Stimulated activated CD4-positive, alpha-beta T cell treated with anti-CD3 and anti-CD28 coated beads, Interleukin-2, amount 100 ng/mL, for 4 hours (primary cell): ENCODE measurements at regions not wholly inside any gene's neighbourhood (a gene's known extent, or its start where the extent isn't known, plus 50 kb on each side); places are given as distances from the start of the nearest gene placed in this dataset.

Experiments used
- DNase-seq: peaks from one replicate; pipeline ENCODE4 v3.0.0-alpha.2; 2020; ENCODE audit warnings: low read depth

DNA sequence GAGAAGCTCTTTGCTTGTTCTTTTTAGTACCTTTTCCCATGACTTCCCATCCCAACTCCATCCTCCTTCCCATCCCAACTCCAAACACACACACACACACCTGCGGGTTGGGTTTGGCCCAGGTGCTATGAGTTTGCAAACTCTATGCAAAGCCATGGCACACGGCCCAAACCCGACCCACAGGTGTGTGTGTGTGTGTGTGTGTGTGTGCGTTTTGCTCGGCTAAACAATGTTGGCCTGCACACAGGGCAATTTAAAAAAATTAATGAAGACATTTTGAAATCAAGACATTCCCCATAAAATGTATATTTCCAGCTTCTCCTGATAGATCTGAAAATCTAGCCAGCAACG is 103.7 kb upstream of the TLE3 start:
- no peak for DNase-seq

DNA sequence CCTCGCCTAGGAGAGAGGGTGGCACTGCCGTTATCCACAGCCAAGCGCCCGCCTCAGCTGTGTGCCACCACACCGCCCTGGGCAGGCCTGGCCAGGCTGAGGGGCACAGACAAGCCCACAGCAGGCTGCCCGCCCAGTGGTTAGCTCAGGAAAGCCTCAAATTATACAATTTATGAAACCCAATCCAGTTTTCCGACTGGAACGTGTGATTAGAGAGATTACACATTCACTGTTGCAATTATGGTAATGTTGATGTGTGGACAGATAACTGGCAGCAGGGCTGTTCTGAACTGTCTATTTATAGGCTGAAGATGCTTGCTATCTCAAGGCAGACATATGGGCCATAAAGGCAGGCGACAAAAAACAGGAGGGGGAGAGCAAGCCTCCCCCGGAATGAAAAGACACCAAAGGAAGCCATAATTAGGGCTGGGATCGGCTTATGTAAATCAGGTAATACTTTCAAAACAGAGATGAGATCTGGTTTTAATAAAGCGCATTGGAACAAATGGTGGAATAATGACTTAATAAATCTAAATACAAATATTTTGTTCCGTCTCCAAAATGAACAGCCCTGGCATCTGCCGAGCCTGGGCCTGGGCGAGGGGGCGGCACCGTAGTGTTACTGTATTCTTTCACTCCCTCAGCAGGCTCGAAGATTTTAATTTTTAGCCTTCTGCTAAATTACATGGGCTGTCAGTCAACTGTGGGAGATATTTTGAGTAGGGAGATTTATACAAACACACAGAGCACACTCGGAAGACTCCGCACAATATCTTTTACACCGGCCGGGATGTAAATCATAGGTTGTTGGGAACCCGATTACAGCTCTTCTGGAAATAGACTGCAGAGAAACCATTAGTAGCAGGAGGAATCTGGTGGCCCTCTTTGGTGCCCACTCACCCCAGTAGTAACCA is 103.1 kb upstream of the TLE3 start:
- DNase-seq: no peak

DNA sequence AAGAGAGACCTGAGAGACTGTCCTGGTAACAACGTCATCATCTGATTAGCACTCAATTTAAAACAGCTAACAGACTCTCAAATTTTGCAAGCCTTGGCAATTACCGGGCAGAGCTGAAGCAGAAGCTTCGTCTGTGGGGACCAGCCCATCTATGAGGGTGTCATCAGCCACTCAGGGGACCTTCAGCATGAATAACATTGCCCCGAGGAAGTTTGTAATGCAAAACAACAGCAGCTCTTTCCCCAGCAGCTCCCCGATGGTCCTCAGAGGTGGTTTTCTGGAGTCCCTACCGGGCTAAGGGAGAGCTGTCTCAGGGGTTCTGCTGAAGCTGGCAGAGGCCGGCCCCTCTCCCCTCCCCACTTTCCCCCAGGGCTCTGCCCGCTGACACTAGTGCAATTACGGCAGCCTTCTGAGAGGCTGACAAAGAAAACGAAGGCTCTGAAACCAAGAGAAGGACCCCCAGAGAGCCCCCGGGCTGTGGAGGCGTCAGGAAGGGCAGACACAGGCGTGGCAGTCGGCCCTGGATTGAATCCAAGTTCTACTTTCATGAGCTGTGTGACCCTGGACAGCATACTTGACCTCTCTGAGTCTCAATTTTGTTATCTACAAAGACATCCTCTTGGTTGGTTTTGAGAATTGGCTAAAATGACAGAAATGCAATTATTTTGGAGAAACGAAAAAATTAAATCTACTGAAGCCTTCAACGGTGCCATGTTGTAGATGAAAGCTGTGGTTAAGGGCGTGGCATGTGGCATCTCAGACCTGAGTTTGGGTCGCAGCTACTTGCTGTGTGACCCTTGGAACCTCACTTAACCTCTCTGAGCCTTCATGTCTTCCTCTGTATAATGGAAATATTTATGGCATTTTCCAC is 102.1 kb upstream of the TLE3 start:
- DNase-seq: no peak

DNA sequence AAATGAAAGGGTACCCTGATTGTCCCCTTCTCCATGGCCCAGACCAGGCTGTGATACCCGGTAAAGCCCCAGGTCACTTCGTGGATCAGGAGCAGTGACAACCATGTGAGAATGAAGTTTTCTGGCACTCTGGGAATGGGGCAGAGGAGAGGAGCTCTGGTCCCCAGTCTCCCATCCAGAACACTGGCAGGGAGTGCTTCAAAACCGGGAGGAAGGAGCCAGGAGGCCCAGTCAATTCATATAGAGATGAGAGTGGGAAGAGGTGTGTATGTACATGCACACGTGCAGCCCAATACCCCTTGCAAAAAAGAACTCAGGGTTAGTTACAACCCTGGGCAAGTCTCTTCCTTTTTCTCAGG is 101.4 kb upstream of the TLE3 start:
- no peak for DNase-seq

DNA sequence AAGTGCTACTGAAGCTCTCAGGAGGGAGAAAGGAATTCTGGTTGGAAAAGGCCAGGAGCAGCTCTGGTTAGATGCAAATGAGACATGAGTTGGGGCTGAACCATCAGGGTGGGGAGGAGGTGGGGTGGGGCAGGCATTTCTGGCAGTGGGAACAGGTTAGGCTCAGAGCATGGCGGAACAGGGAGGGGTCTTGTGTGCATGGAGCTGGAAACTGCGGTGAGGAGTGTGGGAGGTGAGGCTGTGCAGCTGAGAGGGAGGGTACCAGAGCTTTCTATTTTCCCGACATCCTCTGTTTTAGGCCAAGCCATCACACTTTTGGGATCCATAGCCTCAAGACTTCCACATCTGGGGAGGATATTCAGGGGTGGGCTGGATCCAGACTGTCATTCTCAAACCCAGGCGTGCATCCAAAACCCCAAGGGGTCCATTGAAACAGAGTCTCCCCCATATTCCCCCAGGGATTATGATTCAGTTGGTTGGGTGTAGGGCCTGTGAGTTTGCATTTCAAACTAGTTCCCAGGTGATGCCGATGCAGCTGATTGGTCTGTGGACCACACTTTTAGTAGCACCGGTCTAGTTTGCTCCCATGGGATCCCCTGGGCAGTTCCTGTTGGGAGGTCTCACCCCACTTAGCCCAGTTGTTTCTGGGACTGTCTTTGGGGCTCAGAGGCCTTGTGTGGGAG is 100.9 kb upstream of the TLE3 start:
- no peak for DNase-seq

DNA sequence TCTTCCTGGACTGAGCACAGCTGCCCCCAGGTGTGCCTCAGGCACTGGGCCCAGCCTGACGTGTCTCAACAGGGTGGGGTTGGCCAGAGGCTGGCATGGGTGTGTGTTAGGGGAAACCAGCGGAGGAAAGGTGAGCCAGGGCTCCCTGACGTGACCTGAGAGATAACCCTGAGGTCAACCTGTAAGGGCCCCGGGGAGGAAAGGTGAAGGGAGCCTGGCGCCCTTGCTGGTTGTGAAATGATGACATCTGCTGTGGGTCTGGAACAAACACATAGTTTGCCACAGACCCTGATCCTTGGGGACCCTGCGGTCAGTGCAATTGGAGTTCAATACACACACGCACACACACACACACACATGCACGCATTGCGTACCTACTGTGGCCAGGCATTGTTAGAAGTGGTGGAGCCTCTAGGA is 100.2 kb upstream of the TLE3 start:
- DNase-seq: no peak

DNA sequence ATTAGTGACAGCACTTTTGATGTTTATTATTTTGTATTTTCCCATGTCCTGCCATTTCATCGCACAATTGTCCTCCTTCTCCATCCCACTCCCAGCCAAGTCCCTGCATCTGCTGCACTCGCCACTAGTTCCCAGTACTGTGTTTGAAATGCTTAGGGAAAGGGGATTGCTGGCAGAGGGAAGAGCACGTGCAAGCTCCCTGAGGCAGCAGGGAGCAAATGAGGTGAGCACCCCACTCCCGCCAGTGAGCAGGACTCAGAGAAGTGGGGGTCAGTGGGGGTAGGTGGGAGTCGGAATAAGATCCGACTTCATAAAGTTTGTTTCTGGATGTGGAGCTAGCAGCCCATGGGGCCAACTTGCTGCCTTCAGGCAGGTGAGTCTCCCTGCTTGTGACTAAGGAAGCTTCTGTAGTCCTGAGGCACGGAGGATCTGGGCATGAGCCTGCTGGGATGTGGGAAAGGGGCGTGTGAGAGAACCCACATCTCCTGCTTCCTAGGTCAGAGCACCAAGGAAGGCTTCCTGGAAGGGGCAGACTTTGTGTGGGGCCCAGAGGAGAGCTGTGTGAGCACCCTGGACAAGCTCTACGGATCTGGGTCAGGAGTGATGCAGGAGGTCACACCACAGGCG is 99.7 kb upstream of the TLE3 start:
- no peak for DNase-seq

DNA sequence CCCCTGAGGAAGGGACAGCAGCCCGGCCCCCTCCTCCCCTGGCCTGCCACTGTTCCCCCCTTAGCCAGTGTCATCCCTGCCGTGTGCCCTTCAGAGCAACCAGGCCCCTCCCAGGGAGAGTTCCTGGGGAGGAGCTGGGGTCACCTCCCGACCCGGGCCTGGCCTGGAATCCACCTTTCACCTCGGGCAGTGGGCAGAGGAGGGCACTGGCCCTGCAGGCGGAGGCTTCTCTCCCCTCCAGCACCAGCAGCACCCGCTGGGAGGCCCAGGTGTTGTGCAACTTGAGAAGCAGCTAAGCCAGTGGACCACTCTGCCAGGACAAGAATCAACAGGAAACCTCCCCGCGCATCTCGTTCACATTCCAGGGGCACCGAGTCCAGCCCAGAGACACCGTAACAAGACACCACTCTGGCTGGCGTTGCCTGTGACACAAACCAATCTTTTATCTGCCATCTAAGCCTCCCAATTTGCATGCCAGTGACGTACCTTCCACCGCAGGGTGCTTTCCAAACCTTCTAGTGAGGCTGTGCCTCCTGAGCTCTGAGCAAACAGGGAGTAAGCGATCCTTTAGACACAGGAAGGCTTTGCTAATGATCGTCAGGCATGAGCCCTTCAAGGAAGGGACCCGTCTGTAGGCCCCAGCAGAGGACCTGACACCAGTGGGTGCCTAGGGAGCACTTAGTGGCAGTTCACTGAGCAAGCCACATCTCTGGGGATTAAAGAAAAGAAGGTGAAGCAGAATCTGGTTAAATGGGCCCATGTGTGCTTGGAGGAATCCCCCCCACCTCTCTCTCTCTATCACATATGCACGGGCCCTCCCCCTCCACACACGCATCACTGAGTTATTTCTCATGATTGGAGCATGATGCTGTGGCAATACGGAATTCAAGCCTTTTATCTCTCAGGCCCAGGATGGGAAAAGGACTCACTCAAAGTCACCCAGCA is 98.9 kb upstream of the TLE3 start:
- peak; percentile 16 for DNase-seq

DNA sequence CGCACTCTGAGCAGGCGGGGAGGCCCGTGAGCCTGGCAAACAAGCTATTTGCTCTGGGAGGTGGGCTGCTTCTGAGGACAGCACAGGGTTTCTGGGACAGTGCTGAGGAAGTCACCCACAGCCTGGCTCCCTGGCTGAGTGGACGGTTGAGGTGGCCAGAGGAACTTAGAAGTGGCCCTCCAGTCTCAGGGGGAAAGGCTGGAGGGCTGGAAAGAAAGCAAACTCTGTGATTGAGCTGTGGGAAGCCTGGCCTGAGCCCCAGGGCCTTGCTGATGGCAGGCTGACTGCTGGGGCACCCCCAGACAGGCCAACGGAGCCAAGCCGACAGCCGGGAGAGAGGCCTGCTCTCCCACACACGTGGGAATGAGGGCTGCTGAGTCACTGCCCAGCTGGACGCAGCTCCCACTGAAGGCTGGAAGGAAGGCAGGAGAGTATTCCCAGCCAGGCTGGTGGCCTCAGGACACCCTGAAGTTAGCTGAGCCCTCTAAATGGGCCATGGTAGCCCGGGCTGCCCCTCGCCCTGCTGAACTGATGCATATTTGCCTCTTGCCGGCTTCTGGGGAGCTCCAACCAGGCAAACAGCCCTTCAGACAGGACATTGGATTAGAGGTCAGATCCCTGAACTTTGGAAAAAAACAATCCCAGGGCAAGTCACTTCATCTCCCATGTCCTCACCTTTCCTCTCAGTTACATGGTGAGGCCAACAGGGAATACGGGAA is 98.0 kb upstream of the TLE3 start:
- DNase-seq: no peak

DNA sequence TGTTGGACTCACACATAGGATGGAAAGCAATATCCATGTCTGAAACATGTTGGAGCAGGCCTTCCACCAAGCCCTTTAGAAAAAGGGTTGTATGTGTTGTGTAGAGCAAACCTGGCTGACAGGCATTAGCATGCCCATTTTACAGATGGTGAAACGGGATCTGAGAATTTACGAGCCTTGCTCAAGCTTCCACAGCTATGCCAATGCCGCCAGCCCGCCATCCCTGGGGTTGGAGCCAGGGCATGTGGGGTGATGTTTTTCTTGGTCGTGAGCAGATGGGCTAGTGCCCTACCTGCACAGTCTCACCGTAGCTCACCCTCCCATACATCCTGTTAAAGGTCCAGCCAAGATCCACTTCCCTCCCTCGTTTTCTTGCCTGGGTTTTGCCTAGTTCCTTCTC is 97.5 kb upstream of the TLE3 start:
- no peak for DNase-seq

DNA sequence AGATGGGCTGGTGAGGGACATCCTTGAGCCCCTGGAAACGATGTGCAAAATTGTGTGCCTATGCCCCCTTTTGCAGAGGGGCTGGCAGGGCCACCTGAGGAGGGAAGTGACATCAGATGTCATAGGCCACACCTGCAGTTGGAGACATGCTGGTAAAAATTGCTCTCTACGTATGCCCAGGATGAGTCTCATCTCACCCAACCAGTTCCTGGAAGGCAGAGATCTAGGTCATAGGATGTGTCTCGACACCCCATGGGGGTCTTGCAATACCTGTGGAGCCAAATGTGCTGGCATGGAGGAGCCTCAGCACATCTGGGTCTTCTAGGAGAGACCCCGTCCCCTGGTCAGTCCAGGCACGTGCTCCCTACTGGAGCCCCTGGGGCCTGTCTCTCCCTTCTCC is 96.5 kb upstream of the TLE3 start:
- DNase-seq: no peak

DNA sequence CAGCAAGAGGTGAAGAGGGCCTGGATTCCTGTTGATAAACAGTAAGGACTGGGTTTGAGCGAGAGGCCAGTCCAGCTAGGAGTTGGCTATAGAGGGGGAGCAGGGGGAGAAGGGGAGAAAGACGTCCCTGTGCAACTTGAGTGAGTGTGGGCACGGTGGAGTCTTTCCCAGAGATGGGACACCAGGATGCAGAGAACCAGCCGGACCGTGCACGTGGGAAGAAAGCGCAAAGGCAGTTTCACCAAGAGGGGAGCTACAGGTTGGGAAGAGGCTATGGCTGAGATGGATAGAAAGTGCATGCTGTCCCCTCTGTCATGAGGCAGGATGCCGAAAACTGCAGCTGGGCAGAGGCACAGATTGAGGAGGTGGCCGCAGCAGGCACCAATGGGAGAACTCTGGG is 96.0 kb upstream of the TLE3 start:
- DNase-seq: no peak

DNA sequence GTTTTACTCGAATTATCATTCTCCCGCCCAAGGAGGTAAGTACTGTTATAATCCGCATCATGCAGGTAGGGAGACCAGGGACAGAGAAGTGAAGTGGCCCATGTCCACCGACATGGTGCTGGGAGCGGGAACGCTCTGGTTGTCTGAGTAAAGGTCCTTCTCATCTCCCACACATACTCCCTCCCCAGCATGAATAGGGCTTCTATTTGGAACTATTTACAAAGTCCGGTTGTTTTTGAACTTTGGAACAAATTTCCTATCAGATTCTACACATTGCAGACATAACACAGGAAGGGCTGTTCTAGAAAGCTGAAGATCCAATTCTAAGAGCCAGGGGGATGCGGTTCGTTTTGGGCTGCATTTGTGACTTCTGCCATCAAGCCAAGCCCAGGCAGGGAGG is 94.8 kb upstream of the TLE3 start:
- DNase-seq: no peak

DNA sequence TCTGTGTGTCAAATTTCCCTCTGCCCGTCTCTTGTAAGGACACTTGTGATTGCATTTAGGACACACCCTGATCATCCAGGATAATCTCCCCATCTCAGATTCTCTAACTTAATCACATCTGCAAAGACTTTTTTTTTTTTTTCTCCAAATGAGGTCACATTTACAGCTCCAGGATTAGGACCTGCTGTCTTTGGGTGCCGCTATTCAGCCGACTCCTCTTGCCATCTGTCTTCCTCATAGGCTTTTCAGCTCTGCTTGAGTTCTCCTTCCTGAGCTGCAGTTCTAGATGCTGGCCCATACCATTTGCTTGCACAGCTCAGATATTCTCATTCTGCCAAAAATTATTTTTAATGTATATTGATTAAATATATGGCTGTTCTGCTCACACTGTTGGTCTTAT is 94.3 kb upstream of the TLE3 start:
- DNase-seq: no peak

DNA sequence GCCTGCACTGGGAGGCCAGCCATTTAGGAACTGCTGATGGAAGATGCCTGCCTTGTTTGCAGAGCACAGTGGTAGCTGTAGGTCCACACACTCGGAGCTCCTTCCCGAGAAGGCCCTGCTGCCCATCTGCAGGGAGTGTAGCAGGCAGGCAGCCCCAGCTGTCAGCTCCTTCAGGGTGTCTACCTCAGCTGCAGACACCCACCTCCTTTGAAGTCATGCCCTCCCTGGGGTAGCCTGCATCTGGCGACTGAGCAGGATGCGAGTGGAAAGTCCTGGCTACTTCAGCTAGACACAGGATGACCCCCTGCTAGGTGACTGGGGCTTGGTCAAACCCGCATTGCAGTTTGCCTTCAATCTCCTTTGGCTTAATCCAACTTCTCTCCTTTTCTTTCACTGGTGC is 93.2 kb upstream of the TLE3 start:
- DNase-seq: no peak

DNA sequence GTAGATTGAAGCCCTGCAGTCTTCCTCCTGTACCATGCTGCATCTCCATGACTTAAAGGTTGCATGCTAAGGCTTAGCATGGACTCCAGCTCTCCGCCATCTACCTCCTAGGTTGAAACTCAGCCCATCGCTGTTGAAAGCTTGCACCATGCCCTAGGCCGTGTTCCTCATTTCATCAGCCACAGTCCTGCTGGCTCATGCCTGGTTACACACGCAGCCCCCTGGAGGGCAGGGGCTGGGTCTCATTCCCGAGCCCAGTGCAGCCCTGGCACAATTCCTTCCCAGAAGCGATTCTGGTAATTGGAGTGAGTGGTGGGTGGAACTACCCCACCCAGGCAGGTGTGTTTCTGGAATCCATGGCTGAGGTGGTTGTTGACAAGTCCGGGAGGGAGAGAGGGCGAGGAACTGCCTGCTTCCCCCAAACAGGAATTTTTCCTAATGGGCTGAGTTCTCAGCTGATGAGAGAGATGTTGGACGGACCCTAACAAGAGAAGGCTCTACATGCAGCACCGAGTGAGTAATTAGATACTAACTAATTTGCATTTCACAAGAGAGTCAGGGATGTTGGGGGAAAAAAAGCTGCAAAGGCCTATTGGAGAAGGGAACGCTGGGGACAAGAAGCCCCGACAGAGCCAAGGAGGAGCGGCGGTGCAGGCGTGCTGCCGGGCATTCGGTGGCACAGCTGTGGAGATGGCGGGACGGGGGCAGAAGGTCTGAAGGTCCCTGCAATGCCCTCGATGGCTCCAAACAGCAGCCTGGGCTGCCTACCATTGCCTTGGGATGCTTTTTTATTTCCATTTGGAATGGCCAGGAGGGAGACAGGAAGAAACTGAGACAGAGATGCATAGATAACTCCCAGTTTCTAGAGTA is 92.3 kb upstream of the TLE3 start:
- DNase-seq: no peak

DNA sequence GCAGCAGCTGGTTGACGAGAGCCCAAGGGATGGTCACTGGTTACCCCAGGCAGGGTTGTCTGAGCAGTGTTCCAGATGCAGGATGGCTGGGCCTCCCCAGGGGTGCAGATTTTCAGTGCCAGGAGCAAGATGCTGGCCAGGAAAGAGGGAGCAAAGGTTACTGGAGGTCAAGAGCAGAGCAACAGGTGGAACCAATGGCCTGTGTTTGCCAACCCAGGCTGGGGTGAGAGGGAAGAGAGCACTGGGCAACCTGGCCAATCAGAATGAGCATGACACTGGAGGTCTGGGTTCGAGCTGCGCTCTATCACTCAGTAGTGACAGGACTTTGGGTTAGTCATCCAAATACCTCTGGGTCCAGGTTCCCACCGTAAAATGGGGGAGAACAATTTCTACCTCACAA is 90.6 kb upstream of the TLE3 start:
- no peak for DNase-seq

DNA sequence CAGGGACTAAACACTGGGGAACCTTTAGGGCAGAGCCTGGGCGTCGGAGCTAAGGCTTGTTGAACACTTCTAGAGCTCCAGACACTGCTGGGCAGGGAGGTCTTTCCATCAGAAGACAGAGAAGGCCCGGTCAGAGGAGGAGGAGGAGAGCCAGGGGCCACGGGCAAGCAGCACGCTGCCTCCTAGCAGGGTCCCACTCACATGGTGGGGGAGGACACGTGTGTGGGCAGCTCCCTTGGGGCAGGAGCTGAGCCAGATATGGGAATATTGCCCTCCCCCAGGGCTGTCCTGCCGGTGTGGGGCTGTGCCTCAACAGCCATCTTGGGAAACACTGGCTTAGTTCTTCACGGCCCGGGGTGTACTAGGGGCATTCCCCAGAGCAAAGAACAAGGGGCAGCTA is 89.6 kb upstream of the TLE3 start:
- DNase-seq: no peak

DNA sequence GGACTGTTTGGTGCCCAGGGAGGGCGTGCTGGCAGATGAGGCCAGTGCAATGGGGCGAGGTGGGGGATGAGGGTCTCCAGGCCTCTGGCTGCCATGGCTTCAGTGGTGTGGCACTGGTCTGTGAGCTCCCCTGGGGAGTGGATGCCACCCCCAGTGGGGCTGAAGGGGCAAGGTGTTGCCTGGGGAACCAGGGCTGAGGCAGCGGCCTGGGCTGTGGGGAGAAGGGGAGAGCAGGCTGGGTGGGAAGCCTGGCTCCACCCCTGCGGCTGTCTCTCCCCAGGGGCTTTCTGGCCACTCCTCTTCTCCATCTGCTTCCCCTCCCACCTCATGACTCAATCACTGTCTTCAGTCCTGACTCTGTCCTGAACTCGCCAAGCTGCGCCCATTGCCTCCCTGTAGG is 88.4 kb upstream of the TLE3 start:
- no peak for DNase-seq
